ENCODE measurements at regions not wholly inside any gene's neighbourhood (a gene's known extent, or its start where the extent isn't known, plus 50 kb on each side); places are given as distances from the start of the nearest gene placed in this dataset.
A peak's percentile ranks its signal among the peaks of the same experiment; 100 is the strongest.

- Histone ChIP-seq H2AFZ (ENCODE audit: low read depth, low read length) (peak overlapping the region; percentile 45; the same call in 1 of the 2 replicates), H3K4me1 (replicated peaks in 1 of 2; ENCODE audit: control insufficient read depth in 2 of 2, insufficient read depth in 2 of 2, low read length in 2 of 2) (peaks cover 0 to 21% of the 10 kb centered on the region in 2 experiments; a peak in 2 of 5 replicates), H3K9me3 (replicated peaks; ENCODE audit: control insufficient read depth, insufficient read depth, low read depth, low read length) (no peaks in the 10 kb centered on the region), H3K27me3 (ENCODE audit: control insufficient read depth in 2 of 2, insufficient read depth in 2 of 2, low read length in 2 of 2) (peaks cover 6 to 16% of the 10 kb centered on the region in 2 experiments; a peak in 4 of 5 replicates), H3K4me2 (ENCODE audit: insufficient read depth, low read length) (peak overlapping the region; percentile 49; the same call in 1 of the 2 replicates), H3K9me1 (ENCODE audit: control insufficient read depth, insufficient read depth, low read length) (no peaks in the 10 kb centered on the region), H3K9ac (ENCODE audit: insufficient read depth in 1 of 2, low read depth in 2 of 2, low read length in 2 of 2) (peak overlapping the region in 1 of 2 experiments; percentile 52; a peak in 2 of 4 replicates), H3K79me2 (ENCODE audit: control insufficient read depth, insufficient read depth, low read length) (no peaks in the 10 kb centered on the region), H4K20me1 (replicated peaks; ENCODE audit: control insufficient read depth, insufficient read depth, low read length) (no peaks in the 10 kb centered on the region), H3K36me3 (ENCODE audit: control insufficient read depth, insufficient read depth, low read length) (no peaks in the 10 kb centered on the region), H3K4me3 (peak overlapping the region; percentile 29), H3K27ac (ENCODE audit: extremely low read depth, low read depth, low read length) (no peak overlapping the region)
- FAIRE-seq = no peak
- peak; percentile 38 to 68 (median 62) for DNase-seq (ENCODE audit: extremely low read depth in 1 of 4, low spot score in 3 of 4)
- in situ Hi-C loops (cut with MboI) = no loop called here
- intact Hi-C loops (cut with micrococcal nuclease) = no loop called here
- TF ChIP-seq ZNF766 (CRISPR knock-in tag; conservative IDR thresholded peaks at IDR 0.05) (no peak), PHF8 (IDR thresholded peaks at IDR 0.05; ENCODE audit: borderline replicate concordance, low read length) (0 out of 2 replicates have a peak, but pooled peaks have one; percentile 6), E2F6 (IDR thresholded peaks at IDR 0.05; ENCODE audit: borderline replicate concordance in 1 of 2, extremely low read depth in 1 of 2, insufficient read depth in 1 of 2, insufficient read length in 1 of 2, low read depth in 1 of 2, low read length in 1 of 2, poor library complexity in 1 of 2, severe bottlenecking in 1 of 2) (peak in 1 of 2 experiments; percentile 71), NRF1 (conservative IDR thresholded peaks at IDR 0.05 in 1 of 2, IDR thresholded peaks at IDR 0.05 in 1 of 2) (peak; percentile 77 to 82), HMG20B (CRISPR knock-in tag; IDR thresholded peaks at IDR 0.05) (no peak)
- 19% methylated on average over 17 of the region's 80 CpGs for WGBS (ENCODE audit: insufficient coverage, low coverage, missing lambda C conversion rate)
- CTCF ChIA-PET (ENCODE audit: low intra/inter-chr PET ratio) = no interaction called here
- peak; percentile 95 for ATAC-seq
- BruUV-seq (replicated peaks) = no TSS peak
- POLR2A ChIA-PET = no interaction called here
These were observed 224.8 kb upstream of the IL12A start for GRCh38 chr3:159763602-159764489.
